ENCODE measurements at regions not wholly inside any gene's neighbourhood (a gene's known extent, or its start where the extent isn't known, plus 50 kb on each side); places are given as distances from the start of the nearest gene placed in this dataset.

DNA sequence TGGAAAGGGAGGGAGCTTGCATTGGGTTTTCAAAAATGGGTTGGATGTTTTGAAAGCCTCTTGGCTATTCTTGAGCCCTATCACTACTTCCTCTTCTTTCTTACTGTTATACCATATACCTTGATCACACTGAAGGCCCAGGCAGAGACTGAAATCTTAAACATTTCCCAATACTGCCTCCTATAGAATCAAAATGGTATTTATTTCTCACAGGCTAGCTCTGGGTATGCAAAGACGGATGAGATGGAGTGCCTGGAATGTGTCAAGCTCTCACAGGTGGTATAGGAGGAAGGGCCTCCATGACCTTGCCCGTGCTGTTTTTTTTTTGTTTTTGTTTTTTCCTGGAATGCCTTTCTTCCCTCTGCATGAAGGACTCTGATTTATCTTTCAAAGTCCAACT is 268.4 kb upstream of the USP24 start:
- DNase-seq (ENCODE audit: low read depth): no peak

DNA sequence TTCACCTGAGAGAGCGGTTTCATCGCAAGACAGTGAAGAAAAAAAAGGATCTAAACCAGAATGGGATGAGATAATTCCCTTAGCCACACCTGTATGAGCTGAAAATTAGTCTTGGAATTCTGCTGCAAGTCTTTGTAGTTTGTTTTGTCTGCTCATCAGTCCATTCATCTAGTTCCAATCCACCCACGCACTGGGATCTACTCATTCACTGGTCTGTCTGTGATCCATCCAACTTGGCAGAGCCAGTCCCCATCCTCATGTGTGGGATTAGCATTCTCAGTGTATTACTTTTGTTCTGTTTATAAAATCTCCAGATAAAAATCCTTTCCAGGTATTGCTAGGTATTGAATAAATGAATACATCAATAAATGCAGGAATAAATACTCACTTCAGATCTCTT is 266.5 kb upstream of the USP24 start:
- no peak for DNase-seq (ENCODE audit: low read depth)

DNA sequence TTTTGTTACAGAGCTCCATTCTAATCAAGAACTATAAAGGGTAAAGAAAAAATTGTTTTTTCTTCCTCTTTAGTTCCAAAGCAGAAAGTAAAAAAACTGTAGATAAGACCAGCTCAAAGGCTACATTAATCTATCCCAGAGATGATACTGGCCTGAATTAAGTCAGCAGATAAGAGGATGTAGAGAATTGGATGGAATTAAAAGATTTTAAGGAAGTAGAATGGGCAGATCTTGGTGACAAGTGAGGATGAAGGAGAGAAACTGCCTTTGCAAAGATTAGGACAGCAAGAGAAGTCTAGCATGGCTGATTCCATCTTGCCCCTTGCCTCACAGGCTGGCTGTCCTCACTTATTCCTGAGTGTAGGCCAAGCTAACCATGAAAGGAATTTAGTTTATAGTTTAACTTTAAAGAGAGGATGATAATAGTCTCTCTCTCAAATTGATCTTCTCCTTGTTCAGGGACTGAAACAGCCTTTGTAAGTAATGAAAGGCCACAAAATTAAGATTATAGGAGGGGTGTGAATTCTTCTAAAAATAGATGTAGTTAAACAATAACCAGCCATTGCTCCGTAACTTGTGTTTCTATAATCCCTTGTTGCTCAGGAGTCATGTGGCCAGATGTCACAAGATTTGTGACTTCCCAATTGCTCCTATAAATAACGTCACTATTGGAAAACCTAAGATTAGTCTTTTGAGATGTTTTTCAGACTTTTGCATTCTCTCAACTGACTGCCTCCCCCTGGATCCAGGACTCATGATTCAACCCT is 265.0 kb upstream of the USP24 start:
- no peak for DNase-seq (ENCODE audit: low read depth)

DNA sequence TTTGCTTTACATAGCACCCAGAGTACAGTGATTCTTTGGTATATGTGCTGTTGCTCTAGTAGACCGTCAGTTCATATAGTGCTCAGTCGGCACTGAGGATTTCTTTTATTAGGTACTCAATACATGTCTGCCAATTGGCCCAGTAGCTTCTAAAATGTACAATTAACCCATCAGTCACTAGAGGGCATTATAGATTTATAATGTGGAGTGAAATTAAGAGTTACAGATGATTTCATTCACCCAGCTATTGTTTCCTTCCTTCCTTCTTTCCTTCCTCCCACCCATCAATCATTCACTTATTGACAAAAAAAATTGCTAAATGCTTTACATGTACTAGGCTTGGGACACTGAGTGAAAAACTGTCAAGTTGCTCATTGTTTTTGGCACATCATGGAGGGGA is 263.6 kb upstream of the USP24 start:
- DNase-seq (ENCODE audit: low read depth): no peak

DNA sequence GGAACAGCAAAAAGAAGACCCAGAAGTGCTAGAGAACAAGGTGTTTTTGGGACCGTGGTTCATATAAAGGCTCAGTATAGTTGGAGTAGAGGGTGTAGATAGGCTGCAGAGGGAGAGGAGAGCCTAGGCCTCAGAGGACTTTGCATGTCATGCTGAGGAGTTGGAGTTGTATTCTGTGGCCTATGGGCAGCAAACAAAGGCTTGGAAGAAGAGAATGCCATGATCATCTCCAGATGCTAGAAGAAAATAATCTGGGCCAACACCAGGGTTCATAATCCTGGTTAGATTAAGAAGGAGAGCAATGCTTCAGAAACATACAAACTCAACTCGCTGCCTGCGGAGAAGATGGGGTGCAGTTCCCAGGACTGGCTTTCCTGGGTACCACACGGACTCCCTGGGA is 262.8 kb upstream of the USP24 start:
- no peak for DNase-seq (ENCODE audit: low read depth)

DNA sequence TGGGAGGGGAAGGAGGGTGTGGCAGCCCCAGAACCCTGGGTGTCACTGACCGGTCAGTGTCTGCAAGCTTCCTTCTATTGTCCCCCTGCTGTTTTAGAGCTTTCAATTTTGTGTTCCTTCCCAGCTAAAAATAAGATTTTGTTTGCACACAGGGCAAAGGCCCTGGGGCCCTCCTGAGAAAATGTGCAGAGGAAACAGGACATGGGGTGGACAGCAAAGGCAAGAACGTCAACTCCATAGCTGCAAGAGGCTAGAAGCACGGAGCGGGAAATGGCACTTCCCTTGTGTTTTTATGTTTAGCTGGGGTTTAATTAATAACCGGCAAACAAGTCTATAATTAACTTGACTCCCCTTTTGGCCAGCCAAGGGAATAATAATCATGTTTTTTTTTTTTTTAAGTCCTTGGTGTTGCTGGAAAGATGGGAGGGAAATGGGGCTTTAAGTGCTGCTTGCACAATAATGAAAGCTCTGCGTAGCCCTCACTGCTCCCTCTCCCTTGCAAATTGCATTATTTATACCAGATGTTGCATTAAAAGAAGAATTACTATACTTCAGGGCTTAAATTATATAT is 261.4 kb upstream of the USP24 start:
- DNase-seq (ENCODE audit: low read depth): no peak

DNA sequence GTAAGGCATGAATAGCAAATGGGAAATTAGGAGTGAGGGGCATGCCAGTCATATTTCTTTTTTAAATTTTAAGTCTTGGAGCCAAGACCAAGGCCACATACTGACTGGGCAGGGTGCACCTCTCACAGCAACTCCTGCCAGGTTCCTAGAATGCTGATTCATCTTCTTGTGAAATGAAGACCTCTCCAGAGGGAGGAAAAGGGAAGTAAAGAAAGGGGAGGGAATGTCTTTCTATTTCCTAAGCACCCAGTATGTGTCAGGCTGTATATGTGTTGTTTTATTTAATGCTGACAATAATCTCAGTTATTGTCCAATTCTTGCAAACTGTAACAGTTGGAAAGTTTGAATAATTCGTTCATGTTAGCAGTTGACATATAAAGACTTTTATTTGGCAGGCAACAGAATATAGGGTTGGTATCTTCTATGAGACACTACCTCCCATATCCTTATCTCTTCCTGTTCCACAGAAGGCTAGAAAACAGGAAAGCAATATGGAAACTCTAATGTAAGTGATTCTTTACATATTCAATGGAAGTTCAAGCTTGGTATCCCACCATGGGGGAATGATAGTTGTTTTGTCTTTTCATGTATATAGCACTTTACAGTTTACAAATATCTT is 259.1 kb upstream of the USP24 start:
- DNase-seq (ENCODE audit: low read depth): no peak

DNA sequence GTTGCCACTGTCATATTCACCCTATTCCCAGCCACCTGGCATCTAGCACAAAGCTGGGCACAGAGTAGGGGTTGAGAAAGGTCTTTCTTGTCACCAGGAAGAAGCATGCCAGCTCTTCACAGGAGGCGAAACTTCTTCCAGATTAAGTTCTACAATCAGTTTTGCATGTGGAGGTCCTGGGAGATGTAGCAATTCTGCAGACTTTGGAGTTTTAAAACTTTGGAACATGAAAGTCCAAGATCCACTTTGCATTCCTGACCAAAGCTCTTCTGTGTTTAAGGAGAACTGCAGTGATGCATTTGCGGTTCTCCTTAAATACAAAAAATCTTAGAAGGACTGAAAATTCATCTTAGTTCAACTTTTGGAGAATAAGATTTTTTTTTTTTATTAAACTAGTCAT is 258.5 kb upstream of the USP24 start:
- DNase-seq (ENCODE audit: low read depth): no peak

DNA sequence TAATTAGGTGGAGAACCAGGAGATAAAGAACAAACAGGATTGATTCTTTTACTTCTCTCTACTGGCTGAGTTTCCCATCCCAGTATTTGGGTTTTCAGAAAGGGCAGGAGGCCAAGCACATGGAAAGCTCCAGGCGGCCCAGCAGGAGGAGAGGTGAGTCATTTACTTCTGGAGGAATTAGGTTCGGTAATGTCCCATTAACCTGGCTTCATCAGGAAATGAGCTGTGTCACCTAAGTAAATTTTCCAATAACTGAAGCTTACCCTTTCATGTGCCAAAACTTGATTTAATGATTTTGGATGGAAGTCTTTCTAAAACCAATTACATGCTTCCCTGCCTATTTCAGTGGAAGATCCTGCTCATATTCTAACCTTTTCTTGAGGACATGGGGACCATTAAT is 257.6 kb upstream of the USP24 start:
- DNase-seq (ENCODE audit: low read depth): no peak

DNA sequence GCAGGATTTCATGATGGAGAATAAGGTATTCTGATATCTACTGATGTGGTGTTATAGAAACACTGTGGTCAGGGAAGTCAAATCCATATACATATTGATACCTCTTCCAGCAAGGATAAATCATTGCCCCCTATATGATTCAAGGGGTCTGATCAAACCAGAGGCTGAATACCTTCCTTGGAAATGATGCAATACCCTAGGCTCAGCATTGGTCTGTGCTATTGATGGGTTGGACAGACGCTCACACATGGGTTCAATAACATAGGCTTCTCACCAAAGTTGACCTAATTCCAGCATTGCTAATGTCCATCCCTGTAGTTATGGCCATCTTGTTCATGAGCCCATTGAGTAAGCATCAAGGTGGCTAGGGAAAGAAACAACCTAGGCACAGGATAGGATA is 257.0 kb upstream of the USP24 start:
- DNase-seq (ENCODE audit: low read depth): no peak

DNA sequence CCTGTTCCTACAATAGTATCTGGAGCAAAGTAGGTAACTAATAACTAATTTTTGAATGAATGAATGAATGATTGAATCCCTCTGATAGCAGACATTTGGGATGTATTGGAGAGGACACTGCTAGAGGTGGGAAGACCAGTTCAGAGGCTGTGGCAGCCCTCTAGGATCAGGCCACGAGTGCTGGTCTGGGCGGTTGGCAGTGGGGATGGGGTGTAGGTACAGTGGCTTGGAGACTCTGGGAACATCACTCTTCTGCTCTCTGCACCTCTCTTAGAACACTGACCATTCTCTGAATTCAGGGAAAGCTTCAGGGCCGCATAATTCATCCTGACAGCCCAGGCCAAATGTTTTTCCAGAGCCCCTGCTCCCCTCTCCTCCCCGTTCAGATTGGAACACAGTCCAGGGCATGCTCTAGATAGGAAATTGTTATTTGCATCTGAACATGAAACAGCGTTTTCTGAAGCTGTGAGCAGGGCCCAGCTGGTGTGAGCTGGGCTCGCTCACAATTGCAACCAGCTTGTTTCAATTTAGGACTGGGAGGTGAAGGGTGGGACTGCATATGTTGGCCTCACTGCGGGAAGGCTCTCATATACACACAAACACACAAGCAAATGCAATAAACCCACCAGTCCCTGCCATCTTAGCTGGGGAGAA is 253.1 kb upstream of the USP24 start:
- no peak for DNase-seq (ENCODE audit: low read depth)

DNA sequence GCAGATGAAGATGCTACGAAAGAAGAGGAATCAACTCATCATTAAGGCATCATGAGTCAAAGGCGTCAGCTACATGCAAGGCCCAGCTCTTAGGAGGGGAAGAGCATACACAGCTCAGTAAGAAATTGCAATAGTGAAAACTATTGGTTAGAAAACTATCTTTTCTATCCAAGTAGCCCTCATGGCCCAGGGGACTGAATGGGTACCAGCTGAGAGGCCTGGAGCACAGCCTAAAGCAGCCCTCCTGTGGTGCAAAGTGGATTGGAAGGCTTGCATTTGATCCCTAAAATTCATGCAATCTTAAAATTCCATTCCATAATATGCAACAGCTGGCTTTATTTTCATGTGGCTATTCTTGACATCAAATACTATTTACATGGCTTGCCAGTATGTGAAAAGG is 251.8 kb upstream of the USP24 start:
- no peak for DNase-seq (ENCODE audit: low read depth)

DNA sequence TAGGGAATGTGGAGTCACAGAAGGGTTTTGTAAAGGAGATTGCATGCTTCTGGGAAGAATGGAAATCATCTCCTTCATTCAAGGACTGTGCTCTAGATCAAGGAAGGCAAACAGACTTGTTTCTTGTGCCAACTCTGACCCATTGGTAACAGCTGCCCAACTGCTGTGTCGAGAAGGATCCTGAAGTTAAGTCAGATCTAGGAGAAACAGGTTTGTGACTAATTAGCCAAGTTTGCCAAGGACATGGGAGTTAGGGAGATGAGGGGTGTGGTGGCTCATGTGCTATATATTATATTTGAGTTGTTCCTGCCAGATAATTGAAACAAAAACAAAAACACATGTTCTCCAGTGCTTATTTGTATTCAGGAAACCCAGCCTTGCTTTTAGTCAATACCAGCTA is 251.2 kb upstream of the USP24 start:
- DNase-seq (ENCODE audit: low read depth): no peak

DNA sequence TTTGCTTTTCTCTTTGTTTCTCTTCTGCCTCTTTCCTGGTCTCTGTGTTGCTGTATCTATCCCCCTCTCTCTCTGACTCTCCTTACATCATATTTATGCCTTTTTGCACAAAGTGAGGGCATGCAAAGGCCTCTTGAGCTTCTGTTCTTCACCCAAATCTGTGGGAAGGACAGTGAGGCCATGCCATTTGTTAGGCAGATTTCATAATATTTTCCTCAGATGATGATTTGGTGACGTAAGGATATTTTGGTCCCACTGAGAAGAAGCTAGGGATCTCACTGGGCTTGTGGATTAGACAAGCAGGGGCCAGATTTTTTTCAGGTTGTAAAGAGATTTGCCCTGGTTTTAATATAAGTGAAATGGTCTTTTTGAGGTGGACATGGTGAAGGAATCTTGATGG is 249.4 kb upstream of the USP24 start:
- DNase-seq (ENCODE audit: low read depth): no peak

DNA sequence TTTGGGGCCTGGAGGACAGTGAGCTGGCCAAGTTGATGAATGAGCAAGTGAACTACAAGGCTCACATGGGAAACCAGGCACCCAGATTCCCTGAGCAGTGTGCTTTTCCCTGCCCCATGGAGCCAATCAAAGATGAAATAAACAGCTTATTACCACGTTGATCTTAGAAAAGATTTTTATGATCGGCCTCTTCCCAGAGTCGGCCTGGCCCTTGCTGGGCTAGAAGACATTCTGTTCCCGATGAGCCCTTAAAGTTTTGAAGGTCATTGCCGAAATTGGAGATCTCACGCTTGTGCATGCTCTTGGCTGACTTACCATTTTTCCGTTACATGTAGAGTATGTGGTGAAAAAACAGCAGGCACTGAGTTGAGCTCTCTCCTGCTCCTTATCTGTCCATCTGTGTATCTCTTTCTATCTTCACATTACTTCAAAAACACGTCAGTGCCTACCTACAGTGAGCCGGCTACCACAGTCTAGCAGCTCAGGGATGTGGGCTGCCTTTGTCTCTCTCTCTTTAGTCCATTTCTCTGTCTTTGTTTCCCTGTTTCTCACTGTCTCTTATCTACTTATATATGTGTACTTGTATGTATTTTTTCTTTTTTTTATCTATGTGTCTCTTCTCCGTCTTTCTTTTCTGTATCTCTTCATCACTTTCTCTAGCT is 248.8 kb upstream of the USP24 start:
- DNase-seq (ENCODE audit: low read depth): no peak

DNA sequence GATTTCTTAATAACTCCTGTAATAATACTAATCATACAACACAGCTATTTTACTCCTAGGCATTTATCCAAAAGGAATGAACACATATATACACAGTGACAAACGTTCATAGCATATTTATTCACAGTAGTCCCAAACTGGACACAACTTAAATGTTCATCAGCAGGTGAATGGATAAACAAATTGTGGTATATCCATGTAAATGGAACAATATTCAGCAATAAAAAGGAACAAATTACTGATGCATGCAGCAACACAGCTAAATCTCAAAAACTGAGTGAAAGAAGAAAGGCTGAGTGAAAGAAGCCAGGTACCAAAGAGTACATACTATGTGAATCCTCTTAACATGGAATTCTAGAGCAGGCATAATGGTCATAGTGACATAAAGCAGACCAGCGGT is 242.7 kb upstream of the USP24 start:
- no peak for DNase-seq (ENCODE audit: low read depth)

DNA sequence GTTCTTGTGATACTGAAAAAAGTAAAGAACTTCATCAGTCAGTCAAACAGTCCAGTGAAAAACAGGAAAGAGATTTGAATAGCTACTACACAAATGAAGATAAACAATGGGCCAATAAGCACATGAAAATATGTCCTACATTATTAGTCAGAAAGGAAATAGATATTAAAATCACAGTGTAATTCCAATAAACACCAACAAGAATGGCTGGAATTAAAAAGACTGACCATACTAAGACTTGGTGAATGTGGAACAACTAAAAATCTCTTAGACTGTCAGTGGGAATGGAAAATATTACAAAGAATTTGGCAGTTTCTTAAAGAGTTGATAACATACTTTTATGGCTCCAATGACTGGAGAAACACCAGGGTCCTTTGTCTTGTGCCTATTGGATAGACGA is 241.8 kb upstream of the USP24 start:
- DNase-seq (ENCODE audit: low read depth): no peak

DNA sequence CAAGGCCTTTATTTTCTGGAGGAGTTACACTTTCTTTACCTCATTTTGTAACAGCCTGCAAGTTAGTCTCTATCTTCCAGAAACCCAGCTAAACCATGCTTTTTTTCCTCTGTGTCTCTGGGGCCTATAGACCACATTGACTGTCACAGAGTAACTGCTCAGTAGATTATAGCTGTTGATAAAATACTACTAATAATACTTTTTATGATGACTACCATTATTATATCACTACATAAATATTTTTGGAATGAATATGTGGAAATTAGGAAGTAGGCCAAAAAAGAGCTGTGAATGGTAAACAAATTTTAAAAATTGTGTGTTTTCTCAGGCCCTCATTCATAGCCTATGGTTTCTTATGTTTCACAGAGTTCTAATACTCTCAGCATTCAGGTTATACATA is 233.1 kb upstream of the USP24 start:
- no peak for DNase-seq (ENCODE audit: low read depth)

DNA sequence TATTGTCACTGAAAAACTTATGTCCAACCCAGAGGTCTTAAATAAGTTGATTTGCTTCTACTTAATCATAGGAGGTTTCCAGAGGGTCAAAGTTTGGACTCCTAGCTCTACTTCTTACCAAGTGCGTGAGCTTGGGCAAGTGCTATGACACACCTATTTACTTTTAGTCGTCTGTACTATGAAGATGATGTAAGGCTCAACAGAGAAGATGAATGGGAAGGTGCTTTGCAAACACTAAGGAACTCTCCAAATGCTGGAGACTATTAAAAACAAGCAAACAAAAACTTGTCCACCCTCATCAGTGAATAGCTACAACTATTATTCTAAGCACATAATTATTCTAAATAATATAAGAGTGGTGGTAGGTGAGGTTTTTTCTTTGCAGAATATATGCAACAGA is 232.3 kb upstream of the USP24 start:
- DNase-seq (ENCODE audit: low read depth): no peak

DNA sequence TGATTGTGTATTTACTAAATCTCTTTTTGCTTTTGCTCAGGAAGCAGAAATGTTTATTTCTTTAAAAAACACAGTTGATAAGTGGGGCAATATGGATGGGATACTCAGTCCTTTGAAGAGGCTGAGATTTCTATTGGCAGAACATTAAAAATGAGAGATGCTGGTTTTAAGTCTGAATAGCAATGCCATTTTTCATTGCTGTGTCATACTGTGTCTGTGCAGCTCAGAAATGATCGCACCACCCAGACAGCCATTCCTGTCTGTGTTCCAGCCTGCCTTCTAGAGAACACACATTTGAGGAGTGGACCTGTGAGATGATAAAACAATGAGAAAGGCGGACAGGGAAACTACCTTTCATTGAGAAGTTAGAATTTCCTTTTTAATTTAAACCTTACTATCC is 231.2 kb upstream of the USP24 start:
- no peak for DNase-seq (ENCODE audit: low read depth)

DNA sequence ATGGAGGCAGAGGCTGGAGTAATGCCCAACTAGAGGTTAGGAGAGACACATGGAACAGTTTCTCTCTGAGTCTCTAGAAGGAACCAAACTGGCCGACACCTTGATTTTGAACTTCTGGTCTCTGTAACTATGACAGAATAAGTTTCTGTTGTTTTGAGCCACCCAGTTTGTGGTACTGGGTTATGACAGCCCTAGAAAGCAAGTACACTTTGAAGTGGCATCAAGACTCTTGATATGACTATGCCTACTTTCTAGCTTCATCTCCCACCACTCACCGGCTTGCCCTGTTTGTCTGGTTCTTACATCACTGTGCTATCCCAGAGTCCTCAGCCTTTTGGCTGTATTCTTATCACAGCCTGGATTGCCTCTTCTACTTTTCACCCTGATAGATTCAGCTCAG is 230.3 kb upstream of the USP24 start:
- no peak for DNase-seq (ENCODE audit: low read depth)

DNA sequence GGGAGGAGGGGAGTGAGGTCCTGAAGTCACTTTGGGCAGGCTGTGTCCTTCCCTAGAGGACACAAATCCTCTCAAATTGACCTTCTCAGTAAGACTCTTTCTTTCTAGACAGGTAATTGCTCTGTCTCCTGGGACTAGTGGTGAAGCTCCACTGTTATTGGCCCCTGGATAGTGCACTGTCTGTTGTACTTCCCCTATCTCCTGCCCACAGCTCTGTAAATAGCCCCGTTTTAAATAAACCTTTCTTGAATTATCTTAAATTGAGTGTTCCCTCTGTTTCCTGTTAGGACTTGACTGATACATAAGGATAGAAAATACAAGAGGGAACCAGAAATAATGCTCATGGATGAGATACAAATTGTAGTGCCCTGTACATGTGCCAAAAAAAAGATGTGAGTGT is 229.5 kb upstream of the USP24 start:
- DNase-seq (ENCODE audit: low read depth): no peak
